Muscle layer of colon (tissue), 2 donors: ENCODE measurements at regions not wholly inside any gene's neighbourhood (a gene's known extent, or its start where the extent isn't known, plus 50 kb on each side); places are given as distances from the start of the nearest gene placed in this dataset.
"Not testable (repeated sequence)": the region's sequence is repeated elsewhere in the genome, so short reads cannot be mapped to it uniquely, and the experiment has no call there.

Source experiments
- H3K27ac ChIP-seq: one replicate; pipeline ENCODE4 v1.7.0; 2013; ENCODE audit warnings: low read depth, mild to moderate bottlenecking, low read length, moderate library complexity
- H3K27me3 ChIP-seq, 2 donors: one replicate each; pipeline ENCODE4 v1.7.0; 2013; ENCODE audit warnings: low read length in 2 of 2, mild to moderate bottlenecking in 2 of 2; ENCODE audit not compliant: insufficient read depth in 2 of 2, control insufficient read depth in 1 of 2
- H3K36me3 ChIP-seq: one replicate; pipeline ENCODE4 v1.7.0; 2013; ENCODE audit warnings: mild to moderate bottlenecking, low read length; ENCODE audit not compliant: insufficient read depth
- H3K4me1 ChIP-seq: one replicate; pipeline ENCODE4 v1.7.0; 2013; ENCODE audit warnings: mild to moderate bottlenecking, low read length; ENCODE audit not compliant: insufficient read depth
- H3K4me3 ChIP-seq, 2 donors: one replicate each; pipeline ENCODE4 v1.7.0; 2013; ENCODE audit warnings: low read length in 2 of 2, low read depth in 1 of 2, mild to moderate bottlenecking in 1 of 2, moderate library complexity in 1 of 2
- H3K9ac ChIP-seq: one replicate; pipeline ENCODE4 v1.7.0; 2013; ENCODE audit warnings: low read length
- H3K9me3 ChIP-seq: one replicate; pipeline ENCODE4 v1.7.0; 2013; ENCODE audit warnings: mild to moderate bottlenecking, low read length
- donor health status: abdominal sarcoma.
- donor health status: Adenocarcinoma of cecum.

GRCh38 chr5:97488126-97488668 is 305.1 kb upstream of the RIOK2 start:
- H3K4me1 ChIP-seq, result no peaks in the 10 kb centered on the region
- no peaks in the 10 kb centered on the region for H3K36me3 ChIP-seq
- H3K9ac ChIP-seq, result no peak overlapping the region
- H3K4me3 ChIP-seq, result no peak overlapping the region
- H3K9me3 ChIP-seq, result no peaks in the 10 kb centered on the region
- no peaks in the 10 kb centered on the region for H3K27me3 ChIP-seq
- H3K27ac ChIP-seq, result no peak overlapping the region

- Histone ChIP-seq H3K27me3 (no peaks in the 10 kb centered on the region), H3K9me3 (no peaks in the 10 kb centered on the region), H3K4me1 (no peaks in the 10 kb centered on the region), H3K4me3 (no peak overlapping the region), H3K9ac (no peak overlapping the region), H3K36me3 (no peaks in the 10 kb centered on the region), H3K27ac (no peak overlapping the region)
Observed at GRCh38 chr5:97489010-97489840, 306.2 kb upstream of the RIOK2 start.

GRCh38 chr5:97494465-97494864 is 311.4 kb upstream of the RIOK2 start:
- H3K4me1 ChIP-seq, result no peaks in the 10 kb centered on the region
- no peaks in the 10 kb centered on the region for H3K9me3 ChIP-seq
- H3K4me3 ChIP-seq, result no peak overlapping the region
- H3K27me3 ChIP-seq, result no peaks in the 10 kb centered on the region
- no peaks in the 10 kb centered on the region for H3K36me3 ChIP-seq
- no peak overlapping the region for H3K9ac ChIP-seq
- no peak overlapping the region for H3K27ac ChIP-seq

- Histone ChIP-seq H3K27ac (no peak overlapping the region), H3K4me3 (no peak overlapping the region), H3K9ac (no peak overlapping the region), H3K36me3 (no peaks in the 10 kb centered on the region), H3K9me3 (no peaks in the 10 kb centered on the region), H3K4me1 (no peaks in the 10 kb centered on the region), H3K27me3 (no peaks in the 10 kb centered on the region)
Observed at GRCh38 chr5:97495301-97495700, 312.3 kb upstream of the RIOK2 start.

- Histone ChIP-seq H3K4me3 (no peak overlapping the region), H3K4me1 (no peaks in the 10 kb centered on the region), H3K36me3 (no peaks in the 10 kb centered on the region), H3K9ac (no peak overlapping the region), H3K27me3 (no peaks in the 10 kb centered on the region), H3K27ac (no peak overlapping the region), H3K9me3 (no peaks in the 10 kb centered on the region)
Observed at GRCh38 chr5:97496037-97496436, 313.0 kb upstream of the RIOK2 start.

GRCh38 chr5:97498657-97499056 is 315.6 kb upstream of the RIOK2 start:
- no peak overlapping the region for H3K9ac ChIP-seq
- no peaks in the 10 kb centered on the region for H3K4me1 ChIP-seq
- no peaks in the 10 kb centered on the region for H3K36me3 ChIP-seq
- no peaks in the 10 kb centered on the region for H3K27me3 ChIP-seq
- no peak overlapping the region for H3K27ac ChIP-seq
- H3K9me3 ChIP-seq, result no peaks in the 10 kb centered on the region
- no peak overlapping the region for H3K4me3 ChIP-seq

- Histone ChIP-seq H3K4me3 (no peak overlapping the region), H3K27ac (no peak overlapping the region), H3K36me3 (no peaks in the 10 kb centered on the region), H3K9me3 (no peaks in the 10 kb centered on the region), H3K9ac (no peak overlapping the region), H3K27me3 (no peaks in the 10 kb centered on the region), H3K4me1 (no peaks in the 10 kb centered on the region)
Observed at GRCh38 chr5:97499605-97500004, 316.6 kb upstream of the RIOK2 start.

GRCh38 chr5:97501286-97501964 is 318.4 kb upstream of the RIOK2 start:
- Histone ChIP-seq H3K9ac (no peak overlapping the region), H3K27me3 (no peaks in the 10 kb centered on the region), H3K9me3 (no peaks in the 10 kb centered on the region), H3K4me1 (no peaks in the 10 kb centered on the region), H3K4me3 (no peak overlapping the region), H3K27ac (no peak overlapping the region), H3K36me3 (no peaks in the 10 kb centered on the region)

- Histone ChIP-seq H3K27me3 (no peaks in the 10 kb centered on the region), H3K4me1 (no peaks in the 10 kb centered on the region), H3K36me3 (no peaks in the 10 kb centered on the region), H3K9ac (no peak overlapping the region), H3K27ac (no peak overlapping the region), H3K9me3 (no peaks in the 10 kb centered on the region), H3K4me3 (no peak overlapping the region)
Observed at GRCh38 chr5:97501965-97502305, 318.9 kb upstream of the RIOK2 start.

GRCh38 chr5:97508864-97509263 is 325.8 kb upstream of the RIOK2 start:
- Histone ChIP-seq H3K4me1 (no peaks in the 10 kb centered on the region), H3K9ac (no peak overlapping the region), H3K27ac (no peak overlapping the region), H3K9me3 (no peaks in the 10 kb centered on the region), H3K36me3 (no peaks in the 10 kb centered on the region), H3K27me3 (no peaks in the 10 kb centered on the region), H3K4me3 (no peak overlapping the region)

GRCh38 chr5:97519565-97519964 is 336.5 kb upstream of the RIOK2 start:
- not testable (repeated sequence) for H3K4me3 ChIP-seq, H3K27ac ChIP-seq, H3K4me1 ChIP-seq, H3K27me3 ChIP-seq, H3K9me3 ChIP-seq, H3K36me3 ChIP-seq, H3K9ac ChIP-seq

GRCh38 chr5:97523336-97523735 is 340.3 kb upstream of the RIOK2 start:
- H3K36me3 ChIP-seq, H3K27ac ChIP-seq, H3K4me3 ChIP-seq, H3K27me3 ChIP-seq, H3K9ac ChIP-seq, H3K9me3 ChIP-seq, H3K4me1 ChIP-seq: not testable (repeated sequence)
